Panc1 (cell line): ENCODE measurements at regions not wholly inside any gene's neighbourhood (a gene's known extent, or its start where the extent isn't known, plus 50 kb on each side); places are given as distances from the start of the nearest gene placed in this dataset.

Experiments
- ATAC-seq: fragments of 200-7000 bp; cut with Tn5 transposase; 2 replicates; pipeline ENCODE4 v1.9.1; 2020; ENCODE audit warnings: mild to moderate bottlenecking, moderate library complexity
- BruUV-seq: library from RNA; stranded (reverse); fragments of 400-500 nt; replicated peaks from 2 replicates; lab custom pipeline; 2021; lab: Mats Ljungman, UMichigan
- CTCF ChIA-PET: fragments of 300-600 bp; sonication (Branson Sonifier 250); formaldehyde crosslinking; loops from one replicate; lab custom pipeline; 2022; ENCODE audit warnings: antibody characterized with exemption; lab: Charles Lee
- POLR2A ChIA-PET: fragments of 300-600 bp; sonication (Branson Sonifier 250); formaldehyde crosslinking; loops from one replicate; lab custom pipeline; 2022; ENCODE audit warnings: antibody characterized with exemption; lab: Charles Lee
- DNase-seq: peaks from one replicate; pipeline ENCODE4 v3.0.0-alpha.2; 2010; ENCODE audit warnings: low read depth, low spot score
- H3K27ac ChIP-seq: 2 replicates; pipeline ENCODE4 v1.5.1; 2011; ENCODE audit warnings: mild to moderate bottlenecking, low read length, inconsistent platforms
- H3K27me3 ChIP-seq: fragments of 200-500 bp; sonication (Bioruptor generic); 2 replicates; pipeline ENCODE4 v1.6.0; 2014; ENCODE audit warnings: low read length, inconsistent platforms; ENCODE audit not compliant: control insufficient read depth, insufficient read depth
- H3K36me3 ChIP-seq: fragments of 200-500 bp; sonication (Bioruptor generic); 2 replicates; pipeline ENCODE4 v1.5.1; 2014; ENCODE audit warnings: inconsistent platforms, mild to moderate bottlenecking, low read length, moderate library complexity; ENCODE audit not compliant: control insufficient read depth, insufficient read depth
- H3K4me1 ChIP-seq: 2 replicates; pipeline ENCODE4 v1.5.1; 2011; ENCODE audit warnings: inconsistent platforms, mild to moderate bottlenecking, low read length, moderate library complexity; ENCODE audit not compliant: control insufficient read depth, insufficient read depth
- H3K4me3 ChIP-seq, 2 experiments: 2 replicates each; pipeline ENCODE4 v1.5.1; 2011 to 2012; ENCODE audit warnings: low read depth in 2 of 2, low read length in 2 of 2, mild to moderate bottlenecking in 2 of 2, inconsistent platforms in 1 of 2, moderate library complexity in 1 of 2
- H3K9me3 ChIP-seq: fragments of 200-500 bp; sonication (Bioruptor generic); 2 replicates; pipeline ENCODE4 v1.5.1; 2014; ENCODE audit warnings: low read depth, mild to moderate bottlenecking, inconsistent platforms, low read length, moderate library complexity; ENCODE audit not compliant: control insufficient read depth, insufficient read depth
- CTCF ChIP-seq: fragments of 450-650 bp; IDR thresholded peaks from 2 replicates; pipeline ENCODE4 v1.5.1; 2017; ENCODE audit warnings: mild to moderate bottlenecking
- POLR2AphosphoS5 ChIP-seq: IDR thresholded peaks from 2 replicates; pipeline ENCODE4 v1.6.1; 2012; ENCODE audit warnings: mild to moderate bottlenecking, low read depth, low read length, moderate library complexity
- SIN3A ChIP-seq: IDR thresholded peaks from 2 replicates; pipeline ENCODE4 v1.6.1; 2012; ENCODE audit warnings: low read depth, mild to moderate bottlenecking, low read length, moderate library complexity, borderline replicate concordance; ENCODE audit not compliant: insufficient read depth
- TCF7L2 ChIP-seq: IDR thresholded peaks from 2 replicates; pipeline ENCODE4 v1.6.1; 2011; ENCODE audit warnings: mild to moderate bottlenecking, low read depth, low read length, inconsistent platforms
- in situ Hi-C: cut with HindIII; loops from 2 replicates; pipeline ENCODE4 v1.10.0; 2016; ENCODE audit warnings: low sequenced_read_pairs, low pct_unique_long_range_greater_than_20kb
- intact Hi-C: fragments of 100-400 bp; cut with micrococcal nuclease; formaldehyde crosslinking; loops from one replicate; pipeline ENCODE4 v1.10.0; 2022; ENCODE audit not compliant: unreplicated experiment
- TF ChIP-seq, protein P1 (sequence below), 2 experiments: IDR thresholded peaks; 2 replicates each; pipeline ENCODE4 v1.6.1; 2011 to 2012; ENCODE audit warnings: low read depth in 2 of 2, control low read depth in 1 of 2, low read length in 1 of 2, mild to moderate bottlenecking in 1 of 2, moderate library complexity in 1 of 2; ENCODE audit not compliant: insufficient read depth in 1 of 2

GRCh38 chr11:119829402-119829801 lies 100.4 kb upstream of the NECTIN1 start:
- Histone ChIP-seq H3K27ac (no peak overlapping the region), H3K4me1 (no peaks in the 10 kb centered on the region), H3K27me3 (peaks cover 8% of the 10 kb centered on the region), H3K36me3 (no peaks in the 10 kb centered on the region), H3K9me3 (no peaks in the 10 kb centered on the region), H3K4me3 (no peak overlapping the region)
- CTCF ChIA-PET, result no interaction called here
- POLR2A ChIA-PET, result no interaction called here
- DNase-seq (no peak), ATAC-seq (no peak)
- no TSS peak for BruUV-seq
- intact Hi-C loops (no loop called here), in situ Hi-C loops (no loop called here)
- TF ChIP-seq, protein P1, sequence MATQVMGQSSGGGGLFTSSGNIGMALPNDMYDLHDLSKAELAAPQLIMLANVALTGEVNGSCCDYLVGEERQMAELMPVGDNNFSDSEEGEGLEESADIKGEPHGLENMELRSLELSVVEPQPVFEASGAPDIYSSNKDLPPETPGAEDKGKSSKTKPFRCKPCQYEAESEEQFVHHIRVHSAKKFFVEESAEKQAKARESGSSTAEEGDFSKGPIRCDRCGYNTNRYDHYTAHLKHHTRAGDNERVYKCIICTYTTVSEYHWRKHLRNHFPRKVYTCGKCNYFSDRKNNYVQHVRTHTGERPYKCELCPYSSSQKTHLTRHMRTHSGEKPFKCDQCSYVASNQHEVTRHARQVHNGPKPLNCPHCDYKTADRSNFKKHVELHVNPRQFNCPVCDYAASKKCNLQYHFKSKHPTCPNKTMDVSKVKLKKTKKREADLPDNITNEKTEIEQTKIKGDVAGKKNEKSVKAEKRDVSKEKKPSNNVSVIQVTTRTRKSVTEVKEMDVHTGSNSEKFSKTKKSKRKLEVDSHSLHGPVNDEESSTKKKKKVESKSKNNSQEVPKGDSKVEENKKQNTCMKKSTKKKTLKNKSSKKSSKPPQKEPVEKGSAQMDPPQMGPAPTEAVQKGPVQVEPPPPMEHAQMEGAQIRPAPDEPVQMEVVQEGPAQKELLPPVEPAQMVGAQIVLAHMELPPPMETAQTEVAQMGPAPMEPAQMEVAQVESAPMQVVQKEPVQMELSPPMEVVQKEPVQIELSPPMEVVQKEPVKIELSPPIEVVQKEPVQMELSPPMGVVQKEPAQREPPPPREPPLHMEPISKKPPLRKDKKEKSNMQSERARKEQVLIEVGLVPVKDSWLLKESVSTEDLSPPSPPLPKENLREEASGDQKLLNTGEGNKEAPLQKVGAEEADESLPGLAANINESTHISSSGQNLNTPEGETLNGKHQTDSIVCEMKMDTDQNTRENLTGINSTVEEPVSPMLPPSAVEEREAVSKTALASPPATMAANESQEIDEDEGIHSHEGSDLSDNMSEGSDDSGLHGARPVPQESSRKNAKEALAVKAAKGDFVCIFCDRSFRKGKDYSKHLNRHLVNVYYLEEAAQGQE (IDR thresholded peaks at IDR 0.05; ENCODE audit: insufficient read depth in 1 of 2, low read depth in 2 of 2, low read length in 1 of 2), result no peak
- no peak for TF ChIP-seq TCF7L2
- no peak for TF ChIP-seq POLR2AphosphoS5
- TF ChIP-seq CTCF, result no peak
- no peak for TF ChIP-seq SIN3A

DNA sequence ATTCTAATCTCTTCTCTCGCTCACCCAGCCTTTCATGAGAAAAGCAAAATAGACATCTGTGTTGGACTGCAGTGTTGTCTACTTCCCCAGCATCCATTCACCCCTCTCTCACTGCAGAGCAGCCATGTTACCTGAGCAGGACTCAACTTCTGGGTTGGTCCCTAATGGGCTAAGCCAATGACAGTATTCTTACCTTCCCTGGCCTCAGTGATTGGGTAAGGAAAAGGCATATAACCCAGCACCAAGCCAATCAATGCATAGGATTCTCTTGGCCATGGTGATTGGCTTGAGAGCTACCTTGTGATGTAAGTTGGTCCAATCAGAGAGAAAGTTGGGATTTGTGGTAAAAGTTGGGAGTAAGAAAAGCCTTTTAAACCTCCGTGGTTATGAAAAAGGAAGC lies 99.8 kb upstream of the NECTIN1 start:
- DNase-seq (no peak), ATAC-seq (no peak)
- CTCF ChIA-PET, result no interaction called here
- BruUV-seq, result no TSS peak
- Histone ChIP-seq H3K4me1 (no peaks in the 10 kb centered on the region), H3K27me3 (peaks cover 8% of the 10 kb centered on the region), H3K4me3 (no peak overlapping the region), H3K27ac (no peak overlapping the region), H3K36me3 (no peaks in the 10 kb centered on the region), H3K9me3 (no peaks in the 10 kb centered on the region)
- intact Hi-C loops, result no loop called here
- TF ChIP-seq CTCF (no peak), TCF7L2 (no peak), SIN3A (no peak), POLR2AphosphoS5 (no peak)
- TF ChIP-seq, protein P1 (IDR thresholded peaks at IDR 0.05; ENCODE audit: insufficient read depth in 1 of 2, low read depth in 2 of 2, low read length in 1 of 2), result no peak
- in situ Hi-C loops, result no loop called here
- POLR2A ChIA-PET, result no interaction called here
